HG02852 (cell line): ENCODE measurements at regions not wholly inside any gene's neighbourhood (a gene's known extent, or its start where the extent isn't known, plus 50 kb on each side); places are given as distances from the start of the nearest gene placed in this dataset.

Experiments used
- ATAC-seq: cut with Tn5 transposase; IDR thresholded peaks from one replicate; pipeline ENCODE4 v1.9.1; 2021; ENCODE audit warnings: mild to moderate bottlenecking, moderate library complexity; ENCODE audit not compliant: unreplicated experiment

- no peak for ATAC-seq
Observed at GRCh38 chr12:60977966-60978365, 1282.2 kb upstream of the USP15 start.

DNA sequence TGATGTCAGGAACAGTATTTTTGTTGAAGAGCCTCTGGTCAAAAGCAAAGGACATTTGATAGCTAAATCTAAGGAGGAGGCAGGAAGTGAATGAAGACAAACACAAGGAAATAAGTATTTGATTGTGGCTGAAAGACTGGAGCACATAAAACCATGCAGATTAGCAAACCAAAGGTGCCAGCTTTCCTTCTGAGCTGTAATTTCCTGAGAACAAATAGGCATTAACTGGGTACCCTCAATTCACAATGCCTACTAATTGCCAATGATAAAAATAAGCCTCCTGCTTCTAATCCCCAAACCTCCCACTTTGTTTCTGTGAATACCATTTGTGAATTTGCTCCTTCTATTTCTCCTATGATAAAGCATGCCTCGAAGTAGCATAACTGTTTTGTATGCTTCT, 1279.6 kb upstream of the USP15 start:
- no peak for ATAC-seq

GRCh38 chr12:60981473-60981872, 1278.7 kb upstream of the USP15 start:
- ATAC-seq = no peak

DNA sequence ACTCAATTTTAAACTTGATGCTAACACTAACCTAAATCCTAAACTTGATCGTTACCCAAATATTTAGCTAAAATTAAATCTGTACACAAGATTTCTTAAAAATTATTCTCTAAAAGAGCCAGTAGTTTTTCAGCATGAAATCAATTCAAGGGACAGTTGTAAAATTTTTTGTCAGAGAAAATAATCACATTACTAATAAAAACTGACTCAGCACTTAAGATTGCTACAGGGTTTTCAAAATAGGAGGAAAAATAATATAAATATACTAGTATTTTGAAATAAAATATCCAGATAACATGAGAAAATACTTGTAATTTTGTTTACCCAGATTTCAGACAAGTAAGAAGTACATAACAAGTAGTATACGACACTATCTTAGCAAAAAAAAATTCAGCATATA, 1268.1 kb upstream of the USP15 start:
- ATAC-seq = no peak

DNA sequence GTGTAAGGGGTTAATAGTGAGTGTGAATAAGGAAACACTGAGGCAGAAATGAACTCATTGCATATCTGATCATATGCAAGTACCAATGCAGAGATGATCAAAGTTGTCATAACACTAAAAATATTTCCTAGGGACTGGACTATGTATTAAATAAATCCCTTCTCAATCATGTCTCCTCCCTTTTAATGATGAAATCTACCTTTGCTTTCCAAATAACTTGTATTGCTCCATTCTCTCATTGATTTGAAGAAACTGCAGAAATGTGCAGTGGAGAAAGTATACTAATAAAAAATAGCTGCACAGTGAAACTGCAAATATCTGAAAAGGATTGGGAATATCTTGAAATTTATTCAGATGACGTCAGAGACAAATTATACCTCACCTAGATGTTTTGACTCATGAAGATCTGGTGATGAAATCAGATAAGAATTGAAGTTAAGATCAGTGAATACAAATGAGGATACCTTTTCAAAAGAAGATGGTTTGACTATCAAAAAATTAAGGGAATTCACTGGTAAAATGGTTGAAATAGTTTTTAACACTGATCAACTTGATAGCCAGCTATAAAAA, 1264.9 kb upstream of the USP15 start:
- no peak for ATAC-seq

DNA sequence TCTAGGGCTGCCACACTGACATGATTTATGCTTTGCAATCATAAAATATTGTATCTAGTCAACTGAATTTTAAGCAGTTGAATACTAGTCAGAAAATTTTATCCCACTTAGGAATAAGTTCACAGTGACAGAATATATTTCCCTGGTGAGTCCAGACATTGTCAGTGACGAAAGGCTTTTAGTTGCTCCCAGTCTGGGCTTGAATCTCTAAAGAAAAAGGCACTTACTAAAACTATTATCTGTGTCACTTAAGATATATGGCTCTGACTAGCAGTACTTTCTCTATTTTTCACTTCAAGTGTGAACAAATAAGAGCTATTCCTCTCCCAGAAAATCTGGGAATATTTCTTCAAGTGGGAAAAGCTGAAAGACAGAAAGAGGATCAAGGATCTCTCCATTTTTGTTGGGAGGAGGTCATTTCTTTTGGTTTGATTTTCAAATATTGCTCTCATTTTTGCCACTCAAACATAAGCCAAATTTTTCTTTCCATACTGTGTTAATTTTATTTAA, 1262.3 kb upstream of the USP15 start:
- no peak for ATAC-seq

- ATAC-seq = no peak
Observed at GRCh38 chr12:61009192-61009591, 1251.0 kb upstream of the USP15 start.

GRCh38 chr12:61011767-61012423, 1248.3 kb upstream of the USP15 start:
- no peak for ATAC-seq

- peak; percentile 73 for ATAC-seq
Observed at GRCh38 chr12:61018571-61018970, 1241.6 kb upstream of the USP15 start.

DNA sequence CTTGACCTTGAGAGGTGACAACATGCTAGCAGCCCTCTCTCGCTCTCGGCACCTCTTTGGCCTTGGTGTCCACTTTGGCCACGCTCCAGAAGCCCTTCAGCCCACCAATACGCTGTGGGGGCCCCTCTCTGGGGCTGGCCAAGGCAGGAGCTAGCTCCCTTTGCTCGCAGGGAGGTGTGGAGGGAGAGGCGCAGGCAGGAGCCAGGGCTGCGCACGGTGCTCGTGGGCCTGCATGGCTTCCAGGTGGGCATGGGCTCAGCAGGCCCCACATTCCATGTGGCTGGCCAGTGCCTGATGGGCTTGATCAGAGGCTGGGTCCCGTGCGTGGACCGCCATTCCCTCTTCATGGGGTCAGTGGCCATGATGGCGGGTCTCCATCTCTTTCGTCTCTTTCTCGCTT, 1237.0 kb upstream of the USP15 start:
- ATAC-seq = no peak

GRCh38 chr12:61029516-61029915, 1230.7 kb upstream of the USP15 start:
- no peak for ATAC-seq

- no peak for ATAC-seq
Observed at GRCh38 chr12:61037792-61038191, 1222.4 kb upstream of the USP15 start.

- no peak for ATAC-seq
Observed at GRCh38 chr12:61043838-61044237, 1216.4 kb upstream of the USP15 start.

DNA sequence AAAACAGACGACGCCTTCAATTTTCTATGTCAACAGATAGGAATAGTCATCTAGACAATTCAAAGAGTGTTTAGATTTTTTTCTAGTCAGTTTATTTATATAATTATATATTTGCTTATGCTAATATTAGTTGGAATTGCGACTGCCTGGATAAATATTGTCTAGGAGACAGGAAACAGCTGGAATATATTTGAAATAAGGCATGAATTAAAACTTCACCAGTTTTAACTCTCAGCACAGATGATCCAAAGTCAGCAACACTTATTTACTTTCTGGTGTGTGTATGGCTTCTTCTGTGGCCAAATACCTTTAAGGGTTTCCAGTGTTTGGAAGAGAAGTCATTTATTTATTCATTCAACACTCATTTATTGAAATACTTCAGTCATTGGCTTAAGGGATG, 1215.4 kb upstream of the USP15 start:
- ATAC-seq = no peak

DNA sequence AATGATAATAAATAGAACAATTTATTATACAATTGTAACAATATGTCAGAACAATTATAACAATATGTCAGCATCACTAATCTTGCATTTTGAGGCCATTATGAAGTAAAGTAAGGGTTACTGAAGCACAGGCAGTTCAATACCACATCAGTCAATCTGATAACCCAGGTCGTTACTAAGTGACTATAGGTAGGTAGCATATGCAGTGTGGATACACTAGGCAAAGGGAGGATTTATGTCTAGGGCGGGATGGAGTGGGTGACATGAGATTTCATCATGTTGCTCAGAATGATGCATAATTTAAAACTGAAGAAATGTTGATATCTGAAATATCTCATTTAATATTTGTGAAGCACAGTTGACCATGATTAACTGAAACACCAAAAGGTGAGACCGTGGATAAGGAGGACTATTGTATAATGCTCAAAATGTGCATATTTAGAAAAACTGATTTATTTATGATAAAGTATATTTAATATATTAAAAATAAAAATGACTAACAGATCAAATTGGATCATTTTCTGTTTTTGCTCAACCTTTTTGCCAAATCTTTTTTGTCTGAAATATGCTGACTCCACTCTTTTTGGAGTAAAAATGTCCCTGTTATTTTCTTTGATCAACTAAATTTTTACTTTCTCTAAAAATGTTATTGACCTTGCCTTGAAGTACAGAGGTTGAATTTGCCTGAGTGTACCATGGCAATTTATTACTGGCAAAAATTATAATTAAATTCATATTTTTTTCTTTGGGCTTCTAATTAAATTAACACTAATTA, 1189.4 kb upstream of the USP15 start:
- ATAC-seq = no peak

- ATAC-seq = no peak
Observed at GRCh38 chr12:61072717-61073116, 1187.5 kb upstream of the USP15 start.

GRCh38 chr12:61095111-61095510, 1165.1 kb upstream of the USP15 start:
- no peak for ATAC-seq

- ATAC-seq = no peak
Observed at GRCh38 chr12:61098031-61098580, 1162.1 kb upstream of the USP15 start.

- ATAC-seq = no peak
Observed at GRCh38 chr12:61107118-61107517, 1153.1 kb upstream of the USP15 start.

- ATAC-seq = no peak
Observed at GRCh38 chr12:61111218-61111617, 1149.0 kb upstream of the USP15 start.

DNA sequence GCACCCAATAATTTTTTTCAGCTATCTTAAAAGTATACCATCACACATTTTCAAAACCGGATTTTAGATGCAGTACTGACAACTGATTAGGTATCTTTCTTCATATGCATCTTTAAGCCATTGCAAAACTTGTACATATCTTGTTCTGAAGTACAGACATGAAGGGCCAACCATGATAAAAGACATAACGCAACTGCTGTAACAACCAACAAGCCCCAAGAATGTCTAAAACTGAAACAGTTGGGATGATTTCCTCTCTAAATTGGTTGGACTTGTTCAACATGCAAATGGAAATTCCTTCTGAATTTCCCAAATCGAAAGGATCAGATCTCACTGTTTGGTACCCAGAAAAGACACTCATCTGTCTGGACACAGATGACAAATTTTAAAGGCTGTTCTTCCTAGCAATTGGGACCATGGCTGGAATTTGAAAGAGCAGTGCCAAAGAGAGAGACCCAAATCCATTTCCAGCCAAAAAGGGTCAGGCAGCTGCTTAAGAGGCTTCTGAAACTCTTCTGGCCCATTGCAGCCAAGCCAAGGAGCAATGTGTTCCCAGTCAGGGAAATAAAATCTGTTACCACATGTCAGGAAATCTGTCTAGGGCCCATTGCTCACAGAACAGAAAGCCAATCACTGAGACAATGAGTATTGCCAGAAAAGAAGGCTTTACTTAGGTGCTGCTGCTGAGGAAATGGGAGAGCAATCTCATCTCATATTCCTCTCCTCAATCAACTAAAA, 1122.4 kb upstream of the USP15 start:
- ATAC-seq = no peak
